ENCODE measurements at regions not wholly inside any gene's neighbourhood (a gene's known extent, or its start where the extent isn't known, plus 50 kb on each side); places are given as distances from the start of the nearest gene placed in this dataset.

GRCh38 chr6:991192-991591 lies 298.3 kb upstream of the EXOC2 start:
- TF ChIP-seq POLR2A (IDR thresholded peaks at IDR 0.05; ENCODE audit: low read length), result no peak
- TF ChIP-seq GATA1 (IDR thresholded peaks at IDR 0.05; ENCODE audit: low read depth, low read length), result no peak
